ENCODE measurements at regions not wholly inside any gene's neighbourhood (a gene's known extent, or its start where the extent isn't known, plus 50 kb on each side); places are given as distances from the start of the nearest gene placed in this dataset.

DNA sequence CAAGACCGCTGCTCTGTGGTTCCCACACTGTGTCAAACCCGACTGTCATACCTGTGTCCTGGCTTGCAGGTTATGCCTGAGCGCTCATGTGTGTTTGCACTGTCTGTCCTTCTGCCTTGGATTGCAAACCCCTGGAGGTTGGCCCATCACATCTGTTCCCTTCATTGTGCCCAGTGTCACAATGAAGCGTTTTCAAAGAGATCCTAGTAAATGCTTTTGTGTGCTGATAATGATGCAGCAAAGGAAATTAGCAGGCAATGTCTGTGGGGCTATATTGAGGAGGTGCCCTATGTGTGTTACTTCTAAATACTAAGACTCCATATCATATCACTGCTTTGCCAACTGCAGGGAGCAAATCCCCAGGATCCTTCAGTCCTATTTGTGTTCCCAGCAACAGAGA, 424.4 kb upstream of the NFIA start:
- no peak for TF ChIP-seq EZH2 (IDR thresholded peaks at IDR 0.05; ENCODE audit: borderline replicate concordance, low read depth, low read length, poor library complexity, severe bottlenecking)
- TF ChIP-seq, protein P1, sequence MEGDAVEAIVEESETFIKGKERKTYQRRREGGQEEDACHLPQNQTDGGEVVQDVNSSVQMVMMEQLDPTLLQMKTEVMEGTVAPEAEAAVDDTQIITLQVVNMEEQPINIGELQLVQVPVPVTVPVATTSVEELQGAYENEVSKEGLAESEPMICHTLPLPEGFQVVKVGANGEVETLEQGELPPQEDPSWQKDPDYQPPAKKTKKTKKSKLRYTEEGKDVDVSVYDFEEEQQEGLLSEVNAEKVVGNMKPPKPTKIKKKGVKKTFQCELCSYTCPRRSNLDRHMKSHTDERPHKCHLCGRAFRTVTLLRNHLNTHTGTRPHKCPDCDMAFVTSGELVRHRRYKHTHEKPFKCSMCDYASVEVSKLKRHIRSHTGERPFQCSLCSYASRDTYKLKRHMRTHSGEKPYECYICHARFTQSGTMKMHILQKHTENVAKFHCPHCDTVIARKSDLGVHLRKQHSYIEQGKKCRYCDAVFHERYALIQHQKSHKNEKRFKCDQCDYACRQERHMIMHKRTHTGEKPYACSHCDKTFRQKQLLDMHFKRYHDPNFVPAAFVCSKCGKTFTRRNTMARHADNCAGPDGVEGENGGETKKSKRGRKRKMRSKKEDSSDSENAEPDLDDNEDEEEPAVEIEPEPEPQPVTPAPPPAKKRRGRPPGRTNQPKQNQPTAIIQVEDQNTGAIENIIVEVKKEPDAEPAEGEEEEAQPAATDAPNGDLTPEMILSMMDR (conservative IDR thresholded peaks at IDR 0.05; ENCODE audit: low read depth, low read length): no peak

All from A673 (cell line).